Activated CD4-positive, alpha-beta memory T cell treated with anti-CD3 and anti-CD28 coated beads, Interleukin-2, amount 10 ng/mL, durations not matched to agents 7 days and 5 days (primary cell): ENCODE measurements at regions not wholly inside any gene's neighbourhood (a gene's known extent, or its start where the extent isn't known, plus 50 kb on each side); places are given as distances from the start of the nearest gene placed in this dataset.

Source experiments
- CTCF ChIA-PET: fragments of 350-600 bp; sonication (Branson Sonifier 250); formaldehyde crosslinking; loops from one replicate; lab custom pipeline; 2021; ENCODE audit warnings: antibody characterized with exemption, inconsistent platforms; lab: Charles Lee
- POLR2A ChIA-PET: fragments of 350-600 bp; sonication (Branson Sonifier 250); formaldehyde crosslinking; loops from one replicate; lab custom pipeline; 2021; ENCODE audit warnings: antibody characterized with exemption; lab: Charles Lee
- DNase-seq: peaks from one replicate; pipeline ENCODE4 v3.0.0-alpha.2; 2020
- H3K27ac Mint-ChIP-seq: one replicate; pipeline ENCODE4 v1.8.0; 2021; ENCODE audit warnings: mild to moderate bottlenecking, mixed read lengths
- H3K27me3 Mint-ChIP-seq: one replicate; pipeline ENCODE4 v1.8.0; 2021; ENCODE audit warnings: mixed read lengths
- H3K36me3 Mint-ChIP-seq: one replicate; pipeline ENCODE4 v1.8.0; 2021; ENCODE audit warnings: low read depth, mixed read lengths
- H3K4me1 Mint-ChIP-seq: one replicate; pipeline ENCODE4 v1.8.0; 2021; ENCODE audit warnings: mixed read lengths
- H3K4me3 Mint-ChIP-seq: one replicate; pipeline ENCODE4 v1.8.0; 2021; ENCODE audit warnings: mild to moderate bottlenecking, mixed read lengths
- H3K9me3 Mint-ChIP-seq: one replicate; pipeline ENCODE4 v1.8.0; 2021; ENCODE audit warnings: mixed read lengths

DNA sequence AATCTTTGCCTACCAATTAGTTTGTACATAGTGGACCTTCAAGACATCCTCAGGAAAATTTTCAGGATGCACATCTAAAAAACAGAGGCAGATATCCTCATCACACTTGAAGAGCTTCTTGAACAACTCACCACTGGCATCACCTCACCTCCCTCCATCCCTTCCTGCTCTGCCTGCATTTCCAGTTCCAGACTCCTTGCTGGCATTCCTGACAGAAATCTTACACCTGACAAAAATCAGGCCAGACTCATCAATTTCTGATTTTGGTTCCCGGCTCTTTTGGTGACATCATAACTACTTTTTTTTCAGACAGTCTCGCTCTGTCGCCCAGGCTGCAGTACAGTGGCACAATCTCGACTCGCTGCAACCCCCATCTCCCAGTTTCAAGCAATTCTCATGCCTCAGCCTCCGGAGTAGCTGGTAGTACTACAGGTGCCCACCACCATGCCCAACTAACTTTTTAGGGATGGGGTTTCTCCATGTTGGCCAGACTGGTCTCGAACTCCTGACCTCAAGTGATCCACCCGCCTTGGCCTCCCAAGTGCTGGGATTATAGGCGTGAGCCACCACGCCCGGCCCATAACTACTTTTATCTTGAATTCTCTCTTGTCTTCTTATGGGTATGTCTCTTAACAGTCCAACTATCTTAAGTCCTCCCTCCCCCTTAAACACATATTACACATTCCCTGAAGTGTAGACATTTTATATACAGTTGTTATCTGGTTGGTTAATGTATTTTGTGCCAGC lies 216.6 kb upstream of the IL12A start:
- DNase-seq, result no peak
- Mint-ChIP-seq H3K9me3 (no peaks in the 10 kb centered on the region), H3K27me3 (peaks cover 28% of the 10 kb centered on the region), H3K36me3 (no peaks in the 10 kb centered on the region), H3K27ac (no peak overlapping the region), H3K4me3 (no peak overlapping the region), H3K4me1 (no peaks in the 10 kb centered on the region)
- ChIA-PET POLR2A (no interaction called here), CTCF (no interaction called here)

DNA sequence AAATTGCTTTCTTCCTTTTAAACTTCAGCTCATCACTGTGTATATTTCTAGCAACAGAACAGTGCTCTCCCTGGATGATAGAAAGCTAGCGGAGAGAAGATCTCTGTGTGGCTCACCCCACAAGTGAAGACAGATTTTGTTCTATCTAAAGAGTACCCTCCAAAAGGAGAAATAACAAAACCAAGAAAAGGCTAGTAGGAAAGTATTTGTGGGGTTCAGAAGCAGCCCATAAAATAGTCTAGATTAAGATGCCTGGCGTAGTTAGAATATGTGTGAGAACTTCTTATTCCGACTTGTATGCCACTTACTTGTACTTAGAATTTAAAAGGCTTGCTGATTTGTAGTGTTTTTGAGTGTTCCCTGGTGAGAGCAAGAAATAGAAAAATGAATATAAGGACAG lies 214.9 kb upstream of the IL12A start:
- no peak for DNase-seq
- no peak overlapping the region for H3K4me3 Mint-ChIP-seq
- H3K36me3 Mint-ChIP-seq, result no peaks in the 10 kb centered on the region
- peaks cover 19% of the 10 kb centered on the region for H3K27me3 Mint-ChIP-seq
- no peaks in the 10 kb centered on the region for H3K4me1 Mint-ChIP-seq
- POLR2A ChIA-PET, result no interaction called here
- no peak overlapping the region for H3K27ac Mint-ChIP-seq
- CTCF ChIA-PET, result no interaction called here
- H3K9me3 Mint-ChIP-seq, result no peaks in the 10 kb centered on the region

DNA sequence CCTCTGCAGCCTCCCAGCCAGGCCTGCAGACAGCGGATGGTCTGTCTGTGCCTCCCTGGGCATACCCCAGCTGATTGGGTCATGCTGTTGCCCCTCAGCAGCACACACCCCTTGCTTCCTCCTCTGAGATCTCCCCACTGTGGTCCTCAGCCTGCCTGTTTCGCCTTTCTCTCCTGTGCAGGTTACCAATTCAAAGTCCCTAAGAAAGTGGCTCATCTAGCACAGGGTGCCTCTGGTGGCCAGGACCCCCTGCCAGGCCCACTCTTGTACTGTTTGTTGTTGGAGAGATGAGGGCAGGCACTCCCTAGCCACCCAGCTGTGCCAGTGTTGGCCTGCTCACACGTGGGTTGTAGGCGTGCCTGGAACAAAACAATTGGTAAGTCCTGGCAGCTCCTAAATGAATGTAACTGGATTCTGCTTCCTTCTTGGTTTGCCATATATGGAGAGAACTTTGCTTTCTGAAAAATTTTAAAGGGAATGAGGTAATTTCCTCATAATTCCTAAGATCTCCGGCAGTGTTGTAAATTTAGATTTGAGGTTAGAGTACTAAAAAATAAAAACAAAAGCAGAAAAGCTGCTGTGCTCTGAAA lies 213.2 kb upstream of the IL12A start:
- H3K27me3 Mint-ChIP-seq, result peaks cover 19% of the 10 kb centered on the region
- no peak overlapping the region for H3K27ac Mint-ChIP-seq
- no peaks in the 10 kb centered on the region for H3K4me1 Mint-ChIP-seq
- no peaks in the 10 kb centered on the region for H3K9me3 Mint-ChIP-seq
- CTCF ChIA-PET, result no interaction called here
- DNase-seq, result no peak
- H3K4me3 Mint-ChIP-seq, result no peak overlapping the region
- no peaks in the 10 kb centered on the region for H3K36me3 Mint-ChIP-seq
- POLR2A ChIA-PET, result no interaction called here

DNA sequence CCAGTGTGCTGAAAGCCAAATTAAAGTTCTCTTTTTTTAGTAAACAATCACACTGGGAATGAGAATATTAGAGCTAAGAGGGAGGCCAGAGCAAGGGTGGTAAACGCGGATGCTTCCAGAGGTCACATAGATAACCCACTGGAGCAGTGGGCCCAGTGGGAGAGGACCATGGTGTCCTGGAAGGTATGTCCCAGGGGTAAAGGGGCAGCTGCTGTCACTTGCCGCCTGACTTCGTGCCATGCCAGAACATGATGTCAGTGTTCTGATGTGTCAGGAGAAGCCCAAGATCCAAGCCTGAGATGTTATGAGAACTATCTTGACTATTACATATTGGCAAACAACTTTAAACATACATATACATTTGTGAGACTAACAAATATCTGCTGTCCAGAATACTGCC lies 211.9 kb upstream of the IL12A start:
- peaks cover 19% of the 10 kb centered on the region for H3K27me3 Mint-ChIP-seq

DNA sequence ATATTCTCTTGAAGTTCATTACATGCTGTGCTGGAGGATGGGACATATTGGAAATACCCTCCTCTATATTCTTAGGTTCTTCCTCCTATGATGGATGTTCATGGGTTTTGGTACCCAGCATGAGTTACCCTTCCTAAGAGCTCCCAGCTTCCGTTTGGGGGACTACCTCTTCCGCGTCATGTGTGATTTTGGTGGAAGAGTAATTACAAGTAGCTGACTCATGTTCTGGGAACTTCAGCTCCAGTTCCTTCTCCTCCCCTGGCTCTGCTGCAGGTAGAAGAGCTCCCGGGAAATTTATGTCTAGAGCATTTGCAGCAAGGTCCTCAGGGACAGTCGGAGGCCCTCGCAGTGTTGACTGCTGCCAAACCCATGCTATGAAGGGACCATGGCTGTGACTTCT lies 208.8 kb upstream of the IL12A start:
- CTCF ChIA-PET, result no interaction called here
- Mint-ChIP-seq H3K36me3 (no peaks in the 10 kb centered on the region), H3K9me3 (no peaks in the 10 kb centered on the region), H3K27ac (no peak overlapping the region), H3K4me3 (no peak overlapping the region), H3K27me3 (peaks cover 6% of the 10 kb centered on the region), H3K4me1 (no peaks in the 10 kb centered on the region)
- POLR2A ChIA-PET, result no interaction called here
- no peak for DNase-seq

More for the DNA sequence above, 211.9 kb upstream of the IL12A start:
- Mint-ChIP-seq H3K9me3 (no peaks in the 10 kb centered on the region), H3K4me1 (no peaks in the 10 kb centered on the region), H3K27ac (no peak overlapping the region), H3K36me3 (no peaks in the 10 kb centered on the region), H3K4me3 (no peak overlapping the region)
- ChIA-PET POLR2A (no interaction called here), CTCF (no interaction called here)
- no peak for DNase-seq

DNA sequence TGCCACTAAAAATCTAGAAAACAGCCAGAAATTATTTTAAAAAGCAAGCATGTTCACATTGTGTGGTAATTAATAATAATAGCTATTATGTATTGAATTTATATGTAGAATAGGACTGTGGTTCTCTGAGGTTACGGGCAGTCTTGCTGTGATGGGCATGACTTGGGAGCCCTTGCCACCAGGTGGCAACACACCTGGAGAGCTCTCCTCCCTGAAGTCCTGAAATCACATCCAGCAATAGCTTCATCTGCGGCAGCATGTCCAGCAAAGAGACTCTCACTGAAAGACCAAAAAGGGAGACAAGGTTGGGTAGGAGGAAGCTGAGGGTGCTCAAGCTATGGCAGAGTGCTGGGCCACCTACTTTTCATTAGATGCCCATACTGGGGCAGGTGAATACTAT lies 206.8 kb upstream of the IL12A start:
- DNase-seq, result no peak
- Mint-ChIP-seq H3K4me1 (no peaks in the 10 kb centered on the region), H3K36me3 (no peaks in the 10 kb centered on the region), H3K9me3 (no peaks in the 10 kb centered on the region), H3K27ac (no peak overlapping the region), H3K4me3 (no peak overlapping the region), H3K27me3 (peaks cover 5% of the 10 kb centered on the region)
- ChIA-PET POLR2A (no interaction called here), CTCF (no interaction called here)

DNA sequence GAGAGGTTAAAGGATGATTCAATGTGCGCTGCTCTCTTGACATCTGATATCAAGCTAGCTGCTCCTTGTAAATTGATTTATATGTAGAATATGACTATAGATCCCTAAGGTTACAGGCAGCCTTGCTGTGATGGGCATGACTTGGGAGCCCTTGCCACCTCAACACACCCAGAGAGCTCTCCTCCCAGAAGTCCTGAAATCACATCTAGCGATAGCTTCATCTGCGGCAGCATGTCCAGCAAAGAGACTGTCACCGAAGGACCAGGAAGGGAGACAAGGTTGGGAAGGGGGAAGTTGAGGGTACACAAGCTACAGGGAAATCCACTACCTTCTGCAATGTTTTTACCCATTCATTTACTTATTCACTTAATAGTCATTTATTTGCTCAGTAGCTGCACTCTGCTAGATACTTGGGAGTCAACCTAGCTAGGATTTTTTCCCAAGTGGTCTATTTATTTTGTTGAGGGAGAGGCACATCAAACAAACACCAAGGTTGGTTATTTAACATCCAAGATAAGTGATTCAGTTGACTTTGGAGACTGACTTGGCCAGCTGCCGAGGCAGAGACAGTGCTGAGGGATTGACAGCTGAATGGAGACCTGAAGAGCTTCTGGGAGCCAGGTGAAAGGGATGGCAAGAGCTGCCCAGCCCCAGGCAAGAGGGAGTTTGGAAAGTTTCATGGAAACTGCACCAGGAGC lies 205.8 kb upstream of the IL12A start:
- Mint-ChIP-seq H3K27me3 (peaks cover 7% of the 10 kb centered on the region), H3K27ac (no peak overlapping the region), H3K4me3 (no peak overlapping the region), H3K9me3 (no peaks in the 10 kb centered on the region), H3K36me3 (no peaks in the 10 kb centered on the region), H3K4me1 (no peaks in the 10 kb centered on the region)
- no peak for DNase-seq
- ChIA-PET CTCF (interaction anchor here (1.0 kb wide), 1 partner anchor 22 kb away, joined by 3 read pairs; no protein-coding TSS in a partner anchor), POLR2A (no interaction called here)

DNA sequence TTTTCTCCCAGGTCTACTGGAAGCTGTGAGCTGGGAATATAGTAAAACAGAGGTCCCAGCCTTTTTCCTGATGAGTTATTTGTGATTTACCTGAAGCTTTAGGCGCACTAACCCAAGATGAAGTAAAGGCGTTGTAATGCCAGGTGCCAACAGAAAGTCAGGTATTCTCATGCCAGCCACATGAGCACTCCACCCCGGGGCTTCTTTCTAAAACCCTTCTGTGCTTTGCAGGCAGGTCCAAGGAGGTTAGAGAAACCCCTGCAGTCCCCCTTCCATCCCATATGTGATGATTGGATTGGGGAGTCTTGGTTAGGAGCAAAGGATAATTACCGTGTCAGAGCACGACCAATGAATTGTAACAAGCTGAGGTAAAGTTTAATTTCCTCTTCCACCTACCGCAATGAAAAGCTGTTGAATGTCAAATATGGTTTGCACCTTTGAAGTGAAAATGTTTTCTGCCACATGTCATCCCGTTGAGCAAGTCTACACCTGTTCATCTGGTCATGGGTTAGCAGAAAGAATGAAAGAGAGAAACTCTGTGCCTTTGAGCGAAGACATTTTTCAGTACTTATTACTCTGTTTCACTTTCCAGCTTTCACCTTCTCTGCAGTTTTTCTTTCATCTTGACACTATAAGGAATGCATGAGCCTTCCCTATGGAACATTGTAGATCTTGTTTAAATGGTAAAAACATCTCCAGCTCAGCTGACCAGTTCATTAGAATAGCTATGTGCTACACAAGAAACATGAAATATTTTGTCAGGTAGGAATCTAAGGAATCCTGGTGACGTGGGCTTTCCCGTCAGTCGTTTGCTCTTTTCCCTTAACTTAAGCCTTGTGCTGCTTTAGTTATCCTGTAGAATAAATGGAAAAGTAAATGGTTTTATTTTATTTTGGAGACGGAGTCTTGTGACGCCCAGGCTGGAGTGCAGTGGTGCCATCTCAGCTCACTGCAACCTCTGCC lies 204.6 kb upstream of the IL12A start:
- CTCF ChIA-PET, result no interaction called here
- Mint-ChIP-seq H3K36me3 (no peaks in the 10 kb centered on the region), H3K9me3 (no peaks in the 10 kb centered on the region), H3K27me3 (peaks cover 16% of the 10 kb centered on the region), H3K4me1 (no peaks in the 10 kb centered on the region), H3K4me3 (no peak overlapping the region), H3K27ac (no peak overlapping the region)
- POLR2A ChIA-PET, result no interaction called here
- no peak for DNase-seq

DNA sequence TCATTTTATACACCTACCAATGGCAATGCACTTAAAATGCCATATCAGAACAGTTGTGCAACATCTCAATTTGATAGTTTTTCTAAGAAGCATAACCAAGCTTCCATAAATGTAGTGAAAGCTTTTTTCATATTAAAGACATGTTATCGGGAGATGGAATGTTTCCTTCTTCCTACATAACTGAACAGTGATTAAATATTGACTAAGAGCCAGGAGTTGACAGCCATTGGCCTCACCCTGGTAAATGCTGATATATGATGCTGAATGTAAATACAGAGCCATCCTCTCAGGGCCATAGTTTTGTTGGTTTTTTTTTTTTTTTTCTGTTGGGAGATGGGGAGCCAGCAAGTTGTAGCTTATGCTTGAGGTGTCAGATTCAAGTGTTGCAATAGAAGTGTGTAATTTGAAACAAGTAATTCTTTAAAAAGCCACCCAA lies 203.3 kb upstream of the IL12A start:
- Mint-ChIP-seq H3K9me3 (no peaks in the 10 kb centered on the region), H3K27ac (no peak overlapping the region), H3K4me1 (no peaks in the 10 kb centered on the region), H3K27me3 (peaks cover 20% of the 10 kb centered on the region), H3K36me3 (no peaks in the 10 kb centered on the region), H3K4me3 (no peak overlapping the region)
- POLR2A ChIA-PET, result no interaction called here
- DNase-seq, result no peak
- CTCF ChIA-PET, result no interaction called here

DNA sequence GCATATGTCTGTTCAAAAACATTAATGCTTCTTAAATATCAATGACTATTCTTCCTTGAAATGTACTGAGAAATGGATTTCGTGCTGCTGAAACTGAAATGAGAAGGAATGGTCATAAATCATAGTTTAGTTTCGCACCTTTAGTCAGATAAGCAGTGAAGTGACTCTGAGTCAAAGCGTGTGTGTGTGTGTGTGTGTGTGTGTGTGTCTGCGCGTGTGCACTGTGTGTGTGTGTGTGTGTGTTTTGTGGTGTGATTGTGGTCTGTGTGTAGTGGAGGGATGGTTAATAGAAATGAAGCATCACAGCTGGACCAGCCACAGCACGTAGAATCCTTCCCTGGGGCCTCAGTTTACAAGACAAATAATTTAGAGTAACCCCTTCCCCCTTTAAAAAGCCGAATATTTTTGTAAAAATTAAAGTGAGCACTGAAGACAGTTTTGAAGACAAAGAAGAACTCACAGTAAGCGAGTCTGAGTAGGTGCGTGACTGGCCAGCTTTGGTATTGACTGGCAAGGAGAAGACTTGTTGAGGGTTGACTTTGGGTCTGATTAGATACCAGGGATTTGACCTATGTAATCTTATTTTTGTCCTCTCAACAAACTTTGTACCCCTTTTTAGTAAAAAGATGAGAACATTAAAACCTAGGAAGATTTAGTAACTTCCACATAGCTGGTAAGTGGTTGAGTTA lies 202.0 kb upstream of the IL12A start:
- no peaks in the 10 kb centered on the region for H3K9me3 Mint-ChIP-seq
- H3K27ac Mint-ChIP-seq, result no peak overlapping the region

DNA sequence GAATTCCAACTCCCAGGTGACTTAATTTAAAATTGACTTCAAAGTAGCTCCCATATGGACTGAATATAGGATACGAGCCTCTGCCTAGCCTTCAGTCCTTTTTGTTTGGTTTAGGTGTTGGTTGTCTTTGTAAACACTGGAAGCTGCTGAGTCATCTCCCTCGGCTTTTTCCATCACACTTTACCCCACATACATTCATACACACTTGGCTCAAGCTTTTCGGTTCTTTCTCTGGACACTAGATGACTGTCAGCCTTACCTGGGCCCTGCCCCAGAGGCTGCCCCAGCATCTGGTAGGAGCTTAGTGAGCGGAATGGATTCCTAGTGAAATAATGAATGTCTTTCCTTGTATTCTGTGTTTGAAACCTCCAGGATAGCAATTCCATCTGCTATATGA lies 201.5 kb upstream of the IL12A start:
- peaks cover 20% of the 10 kb centered on the region for H3K27me3 Mint-ChIP-seq
- H3K27ac Mint-ChIP-seq, result no peak overlapping the region
- no peaks in the 10 kb centered on the region for H3K36me3 Mint-ChIP-seq
- POLR2A ChIA-PET, result no interaction called here
- no peaks in the 10 kb centered on the region for H3K4me1 Mint-ChIP-seq
- CTCF ChIA-PET, result no interaction called here
- no peak overlapping the region for H3K4me3 Mint-ChIP-seq
- no peak for DNase-seq
- H3K9me3 Mint-ChIP-seq, result no peaks in the 10 kb centered on the region

More for the DNA sequence above, 202.0 kb upstream of the IL12A start:
- no peak overlapping the region for H3K4me3 Mint-ChIP-seq
- POLR2A ChIA-PET, result no interaction called here
- CTCF ChIA-PET, result no interaction called here
- no peaks in the 10 kb centered on the region for H3K4me1 Mint-ChIP-seq
- peaks cover 20% of the 10 kb centered on the region for H3K27me3 Mint-ChIP-seq
- DNase-seq, result no peak
- no peaks in the 10 kb centered on the region for H3K36me3 Mint-ChIP-seq

DNA sequence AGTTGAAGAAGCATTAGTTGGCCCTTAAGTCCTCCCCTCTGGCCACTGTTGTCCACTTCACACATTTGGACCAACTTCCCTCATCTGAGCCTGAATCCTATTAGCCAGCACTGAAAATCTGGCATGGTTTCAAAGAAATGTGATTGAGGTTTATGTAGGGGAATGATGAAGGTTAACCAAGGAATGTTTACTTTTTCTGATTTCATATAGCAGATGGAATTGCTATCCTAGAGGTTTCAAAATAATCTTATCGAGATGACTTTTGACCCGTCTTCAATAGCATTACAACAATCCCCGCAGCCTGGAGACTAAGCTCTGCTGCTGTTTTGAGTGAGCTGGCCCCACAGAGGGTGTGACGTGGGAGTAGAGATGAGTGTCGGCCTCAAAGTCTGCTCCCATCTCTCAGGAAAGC lies 200.8 kb upstream of the IL12A start:
- H3K27me3 Mint-ChIP-seq, result peaks cover 20% of the 10 kb centered on the region
- DNase-seq, result no peak
- H3K4me3 Mint-ChIP-seq, result no peak overlapping the region
- H3K4me1 Mint-ChIP-seq, result no peaks in the 10 kb centered on the region
- H3K27ac Mint-ChIP-seq, result no peak overlapping the region
- no peaks in the 10 kb centered on the region for H3K36me3 Mint-ChIP-seq
- CTCF ChIA-PET, result no interaction called here
- POLR2A ChIA-PET, result interaction anchor here (0.6 kb wide), 1 partner anchor 1858 kb away, joined by 3 read pairs; no protein-coding TSS in a partner anchor
- no peaks in the 10 kb centered on the region for H3K9me3 Mint-ChIP-seq
